Neural cell (in vitro differentiated cells): ENCODE measurements at regions not wholly inside any gene's neighbourhood (a gene's known extent, or its start where the extent isn't known, plus 50 kb on each side); places are given as distances from the start of the nearest gene placed in this dataset.

Experiments
- H2AFZ ChIP-seq: fragments of 200-600, 300-800 bp; sonication (generic), shearing (Covaris generic); 2 replicates; pipeline ENCODE4 v1.6.0; 2014; ENCODE audit warnings: low read depth, mild to moderate bottlenecking, antibody characterized with exemption, low read length, moderate library complexity
- H3F3A ChIP-seq: fragments of 200-600 bp; shearing (Covaris generic); 2 replicates; pipeline ENCODE4 v1.6.1; 2016; ENCODE audit warnings: mild to moderate bottlenecking, moderate library complexity, mixed read lengths, antibody characterized with exemption, low read length; ENCODE audit not compliant: insufficient read depth, poor library complexity, severe bottlenecking
- H3K27ac ChIP-seq: fragments of 200-600, 300-800 bp; sonication (generic), shearing (Covaris generic); 2 replicates; pipeline ENCODE4 v1.5.1; 2014; ENCODE audit warnings: mild to moderate bottlenecking, low read length, moderate library complexity
- H3K27me3 ChIP-seq: fragments of 300-800, 200-600 bp; sonication (generic), shearing (Covaris generic); 2 replicates; pipeline ENCODE4 v1.6.0; 2014; ENCODE audit warnings: mild to moderate bottlenecking, low read depth, low read length, moderate library complexity; ENCODE audit not compliant: insufficient read depth
- H3K36me3 ChIP-seq: fragments of 300-800, 200-600 bp; sonication (generic), shearing (Covaris generic); 2 replicates; pipeline ENCODE4 v1.5.1; 2014; ENCODE audit warnings: mild to moderate bottlenecking, antibody characterized with exemption, low read length, moderate library complexity; ENCODE audit not compliant: insufficient read depth
- H3K4me2 ChIP-seq: fragments of 300-800, 200-600 bp; sonication (generic), shearing (Covaris generic); 2 replicates; pipeline ENCODE4 v1.6.0; 2014; ENCODE audit warnings: mild to moderate bottlenecking, low read length
- H3K4me3 ChIP-seq: fragments of 300-800, 200-600 bp; sonication (generic), shearing (Covaris generic); 2 replicates; pipeline ENCODE4 v1.5.1; 2014; ENCODE audit warnings: mild to moderate bottlenecking, low read length, moderate library complexity
- H3K79me2 ChIP-seq: fragments of 200-600 bp; shearing (Covaris generic); replicated peaks from 2 replicates; pipeline ENCODE4 v1.6.0; 2014; ENCODE audit warnings: mild to moderate bottlenecking, low read length, moderate library complexity; ENCODE audit not compliant: insufficient read depth
- H3K9ac ChIP-seq: fragments of 300-800, 200-600 bp; sonication (generic), shearing (Covaris generic); 2 replicates; pipeline ENCODE4 v1.6.1; 2016; ENCODE audit warnings: mild to moderate bottlenecking, low read length, mixed read lengths
- H3K9me2 ChIP-seq: fragments of 200-600 bp; shearing (Covaris generic); 2 replicates; pipeline ENCODE4 v1.6.1; 2016; ENCODE audit warnings: mild to moderate bottlenecking, low read length, mixed read lengths; ENCODE audit not compliant: insufficient read depth
- H3K9me3 ChIP-seq: fragments of 200-600, 300-800 bp; sonication (generic), shearing (Covaris generic); 2 replicates; pipeline ENCODE4 v1.6.1; 2016; ENCODE audit warnings: mild to moderate bottlenecking, mixed run types, low read length, moderate library complexity, mixed read lengths
- H4K20me1 ChIP-seq: fragments of 200-600 bp; shearing (Covaris generic); 2 replicates; pipeline ENCODE4 v1.6.1; 2016; ENCODE audit warnings: mild to moderate bottlenecking, mixed run types; ENCODE audit not compliant: insufficient read depth
- EP300 ChIP-seq: fragments of 450-650 bp; conservative IDR thresholded peaks from 2 replicates; pipeline ENCODE4 v1.6.1; 2014; ENCODE audit warnings: antibody characterized with exemption, mild to moderate bottlenecking, moderate library complexity; ENCODE audit not compliant: poor library complexity, severe bottlenecking
- EZH2 ChIP-seq: fragments of 200-600, 300-800 bp; shearing (Covaris generic), sonication (generic); IDR thresholded peaks from 2 replicates; pipeline ENCODE4 v1.6.1; 2014; ENCODE audit warnings: antibody characterized with exemption, low read length, borderline replicate concordance, mild to moderate bottlenecking; ENCODE audit not compliant: insufficient read depth, poor library complexity, severe bottlenecking
- MXI1 ChIP-seq: fragments of 450-650 bp; conservative IDR thresholded peaks from 2 replicates; pipeline ENCODE4 v1.6.1; 2014; ENCODE audit warnings: antibody characterized with exemption, mild to moderate bottlenecking; ENCODE audit not compliant: poor library complexity, severe bottlenecking
- SMC3 ChIP-seq: fragments of 450-650 bp; conservative IDR thresholded peaks from 2 replicates; pipeline ENCODE4 v1.6.1; 2014; ENCODE audit warnings: antibody characterized with exemption, mild to moderate bottlenecking, moderate library complexity; ENCODE audit not compliant: poor library complexity
- TAF1 ChIP-seq: IDR thresholded peaks from 2 replicates; pipeline ENCODE4 v1.6.1; 2012; ENCODE audit warnings: low read depth
- TF ChIP-seq, protein P1 (sequence below): fragments of 450-650 bp; IDR thresholded peaks from 2 replicates; pipeline ENCODE4 v1.5.1; 2014; ENCODE audit warnings: antibody characterized with exemption, mild to moderate bottlenecking, moderate library complexity; ENCODE audit not compliant: poor library complexity, severe bottlenecking
- TF ChIP-seq, protein P2 (sequence below): IDR thresholded peaks from 2 replicates; pipeline ENCODE4 v1.6.1; 2012; ENCODE audit warnings: borderline replicate concordance

DNA sequence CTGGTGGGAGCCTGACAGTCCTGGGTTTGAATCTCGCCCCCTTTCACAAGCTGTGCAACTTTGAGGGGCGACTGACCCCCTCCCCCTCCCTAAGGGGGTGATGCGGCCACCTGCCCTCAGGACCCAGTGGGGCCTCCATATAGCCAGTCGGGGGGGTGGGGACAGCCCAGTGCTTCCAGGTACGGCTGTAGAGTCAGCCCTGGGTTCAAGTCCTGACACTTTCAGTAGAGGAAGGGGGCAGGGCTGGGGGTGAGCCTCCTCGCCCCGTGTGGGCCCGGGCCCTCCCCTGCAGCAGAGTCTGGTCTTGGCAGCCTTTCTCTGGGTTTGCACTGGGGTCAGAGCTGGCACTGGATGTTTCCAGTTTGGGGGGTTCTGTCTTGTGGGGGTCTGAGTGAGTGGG, 216.3 kb downstream of the C9orf50 start:
- Histone ChIP-seq H4K20me1 (no peaks in the 10 kb centered on the region), H3K9ac (no peak overlapping the region), H3K27ac (no peak overlapping the region), H3K9me2 (no peaks in the 10 kb centered on the region), H3K36me3 (no peaks in the 10 kb centered on the region), H3K27me3 (no peaks in the 10 kb centered on the region), H3K9me3 (no peaks in the 10 kb centered on the region), H2AFZ (no peak overlapping the region), H3F3A (no peaks in the 10 kb centered on the region), H3K4me2 (no peak overlapping the region), H3K4me3 (no peak overlapping the region), H3K79me2 (no peaks in the 10 kb centered on the region)
- TF ChIP-seq, protein P1, sequence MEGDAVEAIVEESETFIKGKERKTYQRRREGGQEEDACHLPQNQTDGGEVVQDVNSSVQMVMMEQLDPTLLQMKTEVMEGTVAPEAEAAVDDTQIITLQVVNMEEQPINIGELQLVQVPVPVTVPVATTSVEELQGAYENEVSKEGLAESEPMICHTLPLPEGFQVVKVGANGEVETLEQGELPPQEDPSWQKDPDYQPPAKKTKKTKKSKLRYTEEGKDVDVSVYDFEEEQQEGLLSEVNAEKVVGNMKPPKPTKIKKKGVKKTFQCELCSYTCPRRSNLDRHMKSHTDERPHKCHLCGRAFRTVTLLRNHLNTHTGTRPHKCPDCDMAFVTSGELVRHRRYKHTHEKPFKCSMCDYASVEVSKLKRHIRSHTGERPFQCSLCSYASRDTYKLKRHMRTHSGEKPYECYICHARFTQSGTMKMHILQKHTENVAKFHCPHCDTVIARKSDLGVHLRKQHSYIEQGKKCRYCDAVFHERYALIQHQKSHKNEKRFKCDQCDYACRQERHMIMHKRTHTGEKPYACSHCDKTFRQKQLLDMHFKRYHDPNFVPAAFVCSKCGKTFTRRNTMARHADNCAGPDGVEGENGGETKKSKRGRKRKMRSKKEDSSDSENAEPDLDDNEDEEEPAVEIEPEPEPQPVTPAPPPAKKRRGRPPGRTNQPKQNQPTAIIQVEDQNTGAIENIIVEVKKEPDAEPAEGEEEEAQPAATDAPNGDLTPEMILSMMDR = no peak

DNA sequence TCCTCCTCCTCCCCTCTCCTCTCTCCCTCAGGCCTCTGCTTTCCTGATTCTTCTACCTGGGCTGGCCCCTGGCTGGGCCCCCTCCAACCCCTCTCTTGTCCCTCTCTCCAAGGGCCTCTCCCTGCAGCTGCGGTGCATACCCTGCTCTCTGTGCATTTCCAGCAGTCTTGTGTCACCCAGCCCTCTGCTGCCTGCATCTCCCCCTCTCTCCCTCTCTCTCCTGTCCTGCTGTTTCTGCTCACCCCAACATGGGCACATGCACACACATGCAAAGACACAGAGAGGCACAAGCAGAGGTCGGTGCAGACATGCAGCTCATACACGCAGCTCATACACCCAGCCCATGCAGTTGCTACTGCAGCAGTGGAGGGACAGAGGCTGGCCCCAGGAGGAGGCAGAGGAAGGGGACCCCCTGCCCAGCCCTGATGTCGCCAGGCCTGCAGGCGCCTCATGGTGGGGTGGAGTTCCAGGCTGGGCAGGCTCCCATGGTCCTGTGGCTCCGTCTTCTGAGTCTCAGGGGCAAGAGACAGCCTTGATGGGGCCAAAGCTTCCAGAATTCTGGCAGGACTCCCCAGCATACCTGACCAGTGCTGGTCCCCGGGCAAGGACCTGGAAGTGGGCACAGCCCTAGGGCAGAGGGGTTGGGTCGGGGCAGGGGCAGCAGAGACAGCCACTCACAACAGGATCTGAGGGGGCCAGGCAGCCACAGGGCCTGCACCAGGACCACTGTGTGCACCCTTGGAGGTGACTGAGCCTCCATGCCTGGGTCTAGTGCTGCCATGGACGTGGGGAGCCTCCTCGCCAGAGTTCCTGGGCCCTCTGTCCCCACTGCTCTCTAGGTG, 216.9 kb downstream of the C9orf50 start:
- peak overlapping the region; percentile 66 for H3K9ac ChIP-seq
- H3K9me2 ChIP-seq = no peaks in the 10 kb centered on the region
- H2AFZ ChIP-seq = no peak overlapping the region
- H3K27me3 ChIP-seq = no peaks in the 10 kb centered on the region
- no peaks in the 10 kb centered on the region for H3K9me3 ChIP-seq
- H3K27ac ChIP-seq = peak overlapping the region; percentile 77
- no peaks in the 10 kb centered on the region for H4K20me1 ChIP-seq
- TF ChIP-seq MXI1 = no peak
- TF ChIP-seq, protein P1 = no peak
- no peak for TF ChIP-seq EZH2
- no peak for TF ChIP-seq EP300
- no peak for TF ChIP-seq SMC3
- TF ChIP-seq, protein P2, sequence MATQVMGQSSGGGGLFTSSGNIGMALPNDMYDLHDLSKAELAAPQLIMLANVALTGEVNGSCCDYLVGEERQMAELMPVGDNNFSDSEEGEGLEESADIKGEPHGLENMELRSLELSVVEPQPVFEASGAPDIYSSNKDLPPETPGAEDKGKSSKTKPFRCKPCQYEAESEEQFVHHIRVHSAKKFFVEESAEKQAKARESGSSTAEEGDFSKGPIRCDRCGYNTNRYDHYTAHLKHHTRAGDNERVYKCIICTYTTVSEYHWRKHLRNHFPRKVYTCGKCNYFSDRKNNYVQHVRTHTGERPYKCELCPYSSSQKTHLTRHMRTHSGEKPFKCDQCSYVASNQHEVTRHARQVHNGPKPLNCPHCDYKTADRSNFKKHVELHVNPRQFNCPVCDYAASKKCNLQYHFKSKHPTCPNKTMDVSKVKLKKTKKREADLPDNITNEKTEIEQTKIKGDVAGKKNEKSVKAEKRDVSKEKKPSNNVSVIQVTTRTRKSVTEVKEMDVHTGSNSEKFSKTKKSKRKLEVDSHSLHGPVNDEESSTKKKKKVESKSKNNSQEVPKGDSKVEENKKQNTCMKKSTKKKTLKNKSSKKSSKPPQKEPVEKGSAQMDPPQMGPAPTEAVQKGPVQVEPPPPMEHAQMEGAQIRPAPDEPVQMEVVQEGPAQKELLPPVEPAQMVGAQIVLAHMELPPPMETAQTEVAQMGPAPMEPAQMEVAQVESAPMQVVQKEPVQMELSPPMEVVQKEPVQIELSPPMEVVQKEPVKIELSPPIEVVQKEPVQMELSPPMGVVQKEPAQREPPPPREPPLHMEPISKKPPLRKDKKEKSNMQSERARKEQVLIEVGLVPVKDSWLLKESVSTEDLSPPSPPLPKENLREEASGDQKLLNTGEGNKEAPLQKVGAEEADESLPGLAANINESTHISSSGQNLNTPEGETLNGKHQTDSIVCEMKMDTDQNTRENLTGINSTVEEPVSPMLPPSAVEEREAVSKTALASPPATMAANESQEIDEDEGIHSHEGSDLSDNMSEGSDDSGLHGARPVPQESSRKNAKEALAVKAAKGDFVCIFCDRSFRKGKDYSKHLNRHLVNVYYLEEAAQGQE = no peak
- no peak for TF ChIP-seq TAF1
- H3K4me3 ChIP-seq = no peak overlapping the region
- no peaks in the 10 kb centered on the region for H3F3A ChIP-seq
- H3K36me3 ChIP-seq = no peaks in the 10 kb centered on the region
- no peaks in the 10 kb centered on the region for H3K79me2 ChIP-seq
- no peak overlapping the region for H3K4me2 ChIP-seq
